SK-N-MC (cell line): ENCODE measurements at regions not wholly inside any gene's neighbourhood (a gene's known extent, or its start where the extent isn't known, plus 50 kb on each side); places are given as distances from the start of the nearest gene placed in this dataset.

Source experiments
- EZH2 ChIP-seq: fragments of 200-600 bp; sonication (generic); IDR thresholded peaks from one replicate; pipeline ENCODE4 v1.6.1; 2017; ENCODE audit warnings: antibody characterized with exemption
- FOXP2 ChIP-seq: optimal IDR thresholded peaks from 2 replicates; pipeline ENCODE3; 2011; ENCODE audit warnings: mild to moderate bottlenecking, moderate library complexity; ENCODE audit not compliant: insufficient read depth; ENCODE audit errors: extremely low read length, control extremely low read depth
- POLR2AphosphoS5 ChIP-seq: IDR thresholded peaks from 2 replicates; pipeline ENCODE4 v1.6.1; 2012; ENCODE audit warnings: mild to moderate bottlenecking, low read depth, low read length, borderline replicate concordance

GRCh38 chr6:44653091-44653490 is 265.6 kb downstream of the CDC5L start:
- TF ChIP-seq EZH2 (no peak), POLR2AphosphoS5 (no peak), FOXP2 (no peak)
